ENCODE measurements at regions not wholly inside any gene's neighbourhood (a gene's known extent, or its start where the extent isn't known, plus 50 kb on each side); places are given as distances from the start of the nearest gene placed in this dataset.

- TF ChIP-seq CTCF (IDR thresholded peaks at IDR 0.05), result no peak
- TF ChIP-seq POLR2A (IDR thresholded peaks at IDR 0.05), result no peak
- no peak for TF ChIP-seq EP300 (IDR thresholded peaks at IDR 0.05; ENCODE audit: low read depth)
Measured at GRCh38 chr6:14918200-14918907, 327.5 kb upstream of the JARID2 start.
